Fibroblast of upper back skin (primary cell): ENCODE measurements at regions not wholly inside any gene's neighbourhood (a gene's known extent, or its start where the extent isn't known, plus 50 kb on each side); places are given as distances from the start of the nearest gene placed in this dataset.

Experiments
- DNase-seq: peaks from one replicate; pipeline ENCODE4 v3.0.0-alpha.2; 2013

GRCh38 chr6:45739058-45739457 lies 276.6 kb downstream of the CLIC5 start:
- no peak for DNase-seq

- DNase-seq: no peak
These were observed 277.6 kb downstream of the CLIC5 start for GRCh38 chr6:45738057-45738455.

- no peak for DNase-seq
These were observed 278.2 kb downstream of the CLIC5 start for GRCh38 chr6:45737331-45738056.

- DNase-seq: no peak
These were observed 279.5 kb downstream of the CLIC5 start for GRCh38 chr6:45736134-45736533.

- no peak for DNase-seq
These were observed 282.9 kb downstream of the CLIC5 start for GRCh38 chr6:45732731-45733130.

GRCh38 chr6:45730232-45730631 lies 285.4 kb downstream of the CLIC5 start:
- no peak for DNase-seq

- peak; percentile 87 for DNase-seq
These were observed 287.0 kb downstream of the CLIC5 start for GRCh38 chr6:45728674-45729073.

GRCh38 chr6:45727819-45728449 lies 287.7 kb downstream of the CLIC5 start:
- DNase-seq: no peak

GRCh38 chr6:45727228-45727627 lies 288.4 kb downstream of the CLIC5 start:
- peak; percentile 35 for DNase-seq

GRCh38 chr6:45726444-45726843 lies 289.2 kb downstream of the CLIC5 start:
- peak; percentile 48 for DNase-seq

- DNase-seq: peak; percentile 92
These were observed 291.1 kb downstream of the CLIC5 start for GRCh38 chr6:45724511-45724910.

- DNase-seq: no peak
These were observed 291.6 kb downstream of the CLIC5 start for GRCh38 chr6:45724027-45724426.

- DNase-seq: no peak
These were observed 292.8 kb downstream of the CLIC5 start for GRCh38 chr6:45722876-45723275.

- no peak for DNase-seq
These were observed 294.0 kb downstream of the CLIC5 start for GRCh38 chr6:45721665-45722064.

GRCh38 chr6:45718871-45719270 lies 296.8 kb downstream of the CLIC5 start:
- DNase-seq: peak; percentile 80

- DNase-seq: peak; percentile 74
These were observed 297.5 kb downstream of the CLIC5 start for GRCh38 chr6:45718131-45718530.

GRCh38 chr6:45717715-45718114 lies 297.9 kb downstream of the CLIC5 start:
- no peak for DNase-seq

GRCh38 chr6:45717027-45717426 lies 298.6 kb downstream of the CLIC5 start:
- no peak for DNase-seq

- DNase-seq: no peak
These were observed 300.2 kb downstream of the CLIC5 start for GRCh38 chr6:45715508-45715803.

GRCh38 chr6:45714741-45715507 lies 300.7 kb downstream of the CLIC5 start:
- peak; percentile 90 for DNase-seq

GRCh38 chr6:45714006-45714730 lies 301.5 kb downstream of the CLIC5 start:
- DNase-seq: no peak
